HPDE6-E6E7 (cell line): ENCODE measurements at regions not wholly inside any gene's neighbourhood (a gene's known extent, or its start where the extent isn't known, plus 50 kb on each side); places are given as distances from the start of the nearest gene placed in this dataset.

Experiments used
- DNase-seq: peaks from one replicate; pipeline ENCODE4 v3.0.0; 2011; ENCODE audit warnings: missing footprints; ENCODE audit errors: extremely low spot score

GRCh38 chr17:13736916-13737315, 135.2 kb upstream of the HS3ST3A1 start:
- DNase-seq, result no peak

- no peak for DNase-seq
Observed at GRCh38 chr17:13740686-13741085, 139.0 kb upstream of the HS3ST3A1 start.

GRCh38 chr17:13741744-13742143, 140.0 kb upstream of the HS3ST3A1 start:
- no peak for DNase-seq

GRCh38 chr17:13743906-13744305, 142.2 kb upstream of the HS3ST3A1 start:
- DNase-seq, result peak; percentile 31

- no peak for DNase-seq
Observed at GRCh38 chr17:13746404-13746803, 144.7 kb upstream of the HS3ST3A1 start.

- no peak for DNase-seq
Observed at GRCh38 chr17:13749166-13749890, 147.6 kb upstream of the HS3ST3A1 start.

GRCh38 chr17:13749891-13750235, 148.1 kb upstream of the HS3ST3A1 start:
- no peak for DNase-seq

- no peak for DNase-seq
Observed at GRCh38 chr17:13750816-13751793, 149.4 kb upstream of the HS3ST3A1 start.

GRCh38 chr17:13753154-13753553, 151.4 kb upstream of the HS3ST3A1 start:
- no peak for DNase-seq

- no peak for DNase-seq
Observed at GRCh38 chr17:13753771-13754170, 152.0 kb upstream of the HS3ST3A1 start.

- no peak for DNase-seq
Observed at GRCh38 chr17:13755851-13756250, 154.1 kb upstream of the HS3ST3A1 start.

GRCh38 chr17:13756763-13757162, 155.0 kb upstream of the HS3ST3A1 start:
- DNase-seq, result no peak

- DNase-seq, result no peak
Observed at GRCh38 chr17:13757871-13758270, 156.1 kb upstream of the HS3ST3A1 start.

- DNase-seq, result no peak
Observed at GRCh38 chr17:13759518-13760335, 158.0 kb upstream of the HS3ST3A1 start.

GRCh38 chr17:13761038-13761603, 159.4 kb upstream of the HS3ST3A1 start:
- no peak for DNase-seq

GRCh38 chr17:13765701-13766100, 164.0 kb upstream of the HS3ST3A1 start:
- DNase-seq, result peak; percentile 22

- no peak for DNase-seq
Observed at GRCh38 chr17:13770702-13771101, 169.0 kb upstream of the HS3ST3A1 start.

GRCh38 chr17:13775450-13775849, 173.7 kb upstream of the HS3ST3A1 start:
- DNase-seq, result peak; percentile 59

- peak; percentile 74 for DNase-seq
Observed at GRCh38 chr17:13776027-13776551, 174.4 kb upstream of the HS3ST3A1 start.

GRCh38 chr17:13777003-13777402, 175.3 kb upstream of the HS3ST3A1 start:
- DNase-seq, result no peak

- no peak for DNase-seq
Observed at GRCh38 chr17:13784434-13785095, 182.8 kb upstream of the HS3ST3A1 start.
